ENCODE measurements at regions not wholly inside any gene's neighbourhood (a gene's known extent, or its start where the extent isn't known, plus 50 kb on each side); places are given as distances from the start of the nearest gene placed in this dataset.

GRCh38 chr3:56983427-56983826 is 77.0 kb upstream of the SPATA12 start:
- DNase-seq = no peak

- no peak for DNase-seq
Observed at GRCh38 chr3:56981445-56982230, 78.8 kb upstream of the SPATA12 start.

DNA sequence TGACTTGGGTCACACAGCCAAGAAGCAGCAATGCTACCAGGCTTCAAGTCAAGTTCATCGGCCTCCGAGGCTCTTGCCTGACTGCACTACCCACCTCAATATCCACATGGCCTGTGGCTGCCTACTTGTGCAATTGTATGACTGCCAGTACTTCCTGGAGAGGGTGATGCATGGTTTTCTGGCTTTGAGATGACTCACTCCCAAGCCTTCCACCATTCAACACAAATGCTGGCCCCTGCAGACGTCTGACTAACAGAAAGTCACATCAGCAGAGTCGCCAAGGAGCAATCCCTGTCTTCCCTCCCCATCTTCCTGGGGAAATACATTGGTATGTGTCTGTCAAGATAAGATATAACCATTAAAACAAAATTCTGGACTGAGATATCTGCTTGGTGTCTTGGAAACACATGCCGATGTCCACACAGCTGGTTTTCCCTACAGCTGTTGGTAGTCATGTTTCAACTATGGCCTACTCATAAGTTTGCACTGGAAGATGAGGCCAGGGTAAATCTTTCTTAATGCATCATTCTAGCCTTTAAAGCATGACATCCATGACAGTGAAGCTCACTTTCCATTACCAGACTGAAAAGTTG is 79.6 kb upstream of the SPATA12 start:
- no peak for DNase-seq

- no peak for DNase-seq
Observed at GRCh38 chr3:56980243-56980642, 80.2 kb upstream of the SPATA12 start.

- no peak for DNase-seq
Observed at GRCh38 chr3:56979791-56980190, 80.7 kb upstream of the SPATA12 start.

- no peak for DNase-seq
Observed at GRCh38 chr3:56977561-56977889, 82.9 kb upstream of the SPATA12 start.

DNA sequence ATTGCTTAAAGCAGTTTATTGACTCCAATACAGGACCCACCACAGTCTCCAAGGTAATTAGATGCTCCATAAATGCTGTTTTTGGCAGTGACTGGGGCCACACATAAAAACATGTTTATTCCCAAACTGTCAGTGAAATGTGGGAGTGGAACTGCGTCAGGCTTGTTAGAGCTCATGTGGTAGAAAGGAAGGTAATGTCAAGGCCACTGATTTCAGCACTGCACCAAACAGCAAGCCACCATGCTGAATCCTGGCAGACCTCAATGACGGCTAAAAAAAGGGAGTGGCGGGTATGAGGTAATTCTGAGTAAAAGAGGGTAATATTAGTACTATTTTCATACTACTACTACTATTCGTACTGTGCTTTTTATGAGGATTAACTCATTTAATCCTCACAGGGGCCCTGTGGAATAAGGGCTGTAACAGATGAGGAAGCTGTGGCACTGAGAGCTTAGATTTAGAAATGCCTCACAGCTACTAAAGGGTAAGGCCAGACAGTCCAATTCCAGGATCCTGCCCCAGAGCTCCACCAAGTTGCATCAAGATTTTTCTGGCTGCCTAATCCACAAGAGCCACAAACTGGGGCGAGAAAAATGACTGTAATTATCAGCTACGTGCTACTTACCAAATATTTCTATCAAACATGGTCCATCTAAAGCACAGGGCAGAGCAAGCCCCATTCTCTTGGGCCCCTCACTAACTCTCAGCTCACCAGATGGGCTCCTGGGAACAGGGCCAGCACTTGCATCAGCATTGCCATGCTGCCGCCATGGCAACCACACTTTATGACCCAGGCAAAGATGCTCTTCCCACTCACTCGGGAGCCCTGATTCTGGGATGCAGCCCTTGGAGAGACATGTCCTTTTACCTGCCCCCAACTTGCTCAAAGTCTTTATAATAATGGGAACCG is 83.6 kb upstream of the SPATA12 start:
- peak; percentile 38 for DNase-seq

DNA sequence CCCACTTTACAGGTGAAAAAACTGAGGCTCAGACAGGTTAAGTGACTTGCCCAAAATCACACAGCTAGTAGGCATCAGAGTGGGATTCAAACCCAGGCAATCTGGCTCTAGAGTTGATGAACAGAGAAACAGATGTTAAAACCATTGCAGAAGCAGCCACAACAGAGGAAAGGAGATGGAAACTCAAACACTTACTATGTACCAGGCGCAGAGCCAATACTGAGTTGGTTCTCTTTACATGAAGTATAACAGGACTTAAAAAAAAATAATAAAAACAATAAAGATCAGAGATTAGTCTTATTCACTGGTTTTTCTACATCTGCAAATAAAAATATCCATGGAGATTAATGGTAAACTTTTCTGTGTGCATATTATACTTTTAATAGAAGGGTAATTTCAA is 84.9 kb upstream of the SPATA12 start:
- no peak for DNase-seq

DNA sequence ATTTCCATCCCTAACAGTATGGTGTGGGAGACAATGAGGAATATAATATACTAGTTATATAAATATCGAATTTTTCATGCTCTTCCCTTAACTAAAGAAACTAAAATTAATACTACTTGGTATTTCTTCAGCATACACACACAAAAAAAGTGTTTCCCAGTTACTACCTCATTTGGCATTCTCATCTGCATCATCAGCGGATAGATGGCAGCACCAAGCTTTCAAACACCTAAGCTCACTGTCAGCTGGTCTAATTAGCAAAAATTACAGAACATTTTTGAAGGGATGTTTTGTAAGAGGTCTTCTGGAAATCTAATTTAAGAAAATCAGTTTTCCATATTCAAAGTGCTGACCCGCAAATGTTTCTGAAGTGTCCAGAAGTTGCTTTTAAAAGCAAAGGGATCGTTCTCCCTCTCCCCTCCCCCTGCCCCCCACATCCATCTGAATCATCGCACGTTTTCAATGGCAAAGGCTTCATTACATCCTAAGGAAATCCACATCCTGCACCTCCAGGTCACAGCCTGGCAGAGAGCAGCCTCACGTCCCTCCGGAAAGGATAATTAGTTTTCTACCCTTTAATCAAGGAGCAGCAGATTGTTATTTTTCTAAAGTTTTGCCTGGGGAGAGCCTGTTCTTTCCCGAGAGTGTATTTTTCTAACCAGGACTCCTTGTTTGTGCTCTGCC is 86.1 kb upstream of the SPATA12 start:
- DNase-seq = no peak

- no peak for DNase-seq
Observed at GRCh38 chr3:56971816-56972215, 88.6 kb upstream of the SPATA12 start.

GRCh38 chr3:56971261-56971660 is 89.2 kb upstream of the SPATA12 start:
- no peak for DNase-seq

GRCh38 chr3:56970461-56970879 is 90.0 kb upstream of the SPATA12 start:
- no peak for DNase-seq

GRCh38 chr3:56969851-56970250 is 90.6 kb upstream of the SPATA12 start:
- DNase-seq = no peak

- no peak for DNase-seq
Observed at GRCh38 chr3:56966509-56966908, 94.0 kb upstream of the SPATA12 start.

DNA sequence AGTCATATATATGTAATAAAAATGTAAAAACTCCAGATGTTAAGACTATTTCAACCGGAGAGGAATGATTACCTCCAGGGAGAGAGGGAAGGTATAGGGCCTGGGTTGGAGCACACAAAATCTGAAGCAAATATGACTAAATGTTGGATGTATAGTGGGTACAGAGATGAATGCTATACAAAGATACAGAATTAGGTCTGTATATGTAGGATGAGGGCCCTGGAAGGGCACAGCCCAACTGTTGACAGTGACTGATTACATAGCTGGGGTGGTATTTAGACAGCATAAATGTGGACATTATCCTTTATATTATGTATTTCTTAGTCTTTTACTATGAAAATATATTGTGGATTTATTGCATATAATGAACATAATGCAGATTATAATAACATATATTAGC is 94.4 kb upstream of the SPATA12 start:
- DNase-seq = no peak

DNA sequence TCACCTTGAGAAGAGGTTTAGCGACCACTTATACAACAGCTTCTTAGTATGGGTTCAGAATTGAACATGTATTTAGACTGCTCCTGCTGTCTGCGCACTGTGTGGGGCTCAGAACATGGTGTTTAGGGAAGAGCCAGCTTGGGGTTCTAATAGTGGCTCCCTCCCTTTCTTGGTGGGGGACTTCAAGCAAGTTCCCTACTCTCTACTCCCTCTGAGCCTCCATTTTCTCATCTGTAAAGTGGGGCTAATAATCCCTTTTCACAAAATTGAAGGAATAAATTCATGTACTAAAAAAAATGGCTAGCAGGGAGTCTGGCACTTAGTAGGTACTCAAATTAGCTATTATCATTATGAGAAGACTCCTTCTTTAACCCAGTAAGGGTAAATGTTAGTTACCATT is 97.5 kb upstream of the SPATA12 start:
- no peak for DNase-seq

DNA sequence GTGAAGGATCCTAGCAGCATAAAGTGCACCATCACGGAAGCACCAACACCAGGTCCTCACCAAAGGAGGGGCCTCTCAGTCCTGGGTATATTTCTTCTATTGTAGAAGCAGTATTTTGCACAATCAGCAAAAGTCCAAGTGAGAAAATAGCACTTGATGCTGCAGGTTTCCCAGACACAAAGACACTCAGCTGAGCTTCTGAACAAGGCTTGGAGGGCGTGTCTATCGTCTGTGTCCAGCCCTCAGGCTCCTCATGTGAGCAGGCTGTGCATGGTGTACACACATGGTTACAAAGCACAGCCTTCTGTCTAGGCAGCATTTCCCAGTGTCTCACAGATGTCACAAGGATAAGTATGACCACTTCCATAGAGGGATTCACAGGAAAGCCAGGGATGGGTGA is 98.3 kb upstream of the SPATA12 start:
- peak; percentile 15 for DNase-seq

- no peak for DNase-seq
Observed at GRCh38 chr3:56960234-56960917, 100.1 kb upstream of the SPATA12 start.

- DNase-seq = no peak
Observed at GRCh38 chr3:56958879-56959278, 101.6 kb upstream of the SPATA12 start.

DNA sequence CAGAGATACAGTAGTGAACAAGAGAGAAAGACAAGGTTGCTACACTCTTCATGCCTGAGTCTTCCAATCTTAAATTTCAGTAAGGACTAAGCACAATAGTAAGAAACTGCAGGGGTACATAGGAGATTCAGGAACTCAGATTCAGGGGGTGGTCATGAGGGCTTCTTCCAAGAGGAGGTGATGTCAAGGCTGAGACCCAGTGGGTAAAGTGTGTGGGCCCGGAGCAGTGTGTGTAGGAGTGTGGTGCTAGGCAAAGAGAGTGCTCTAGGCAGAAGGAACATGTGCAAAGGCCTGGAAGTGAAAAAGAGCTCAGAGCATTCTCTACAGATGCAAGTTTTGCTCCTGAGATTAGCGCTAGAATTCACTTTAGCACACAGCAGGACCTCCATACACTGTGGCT is 102.9 kb upstream of the SPATA12 start:
- DNase-seq = no peak

DNA sequence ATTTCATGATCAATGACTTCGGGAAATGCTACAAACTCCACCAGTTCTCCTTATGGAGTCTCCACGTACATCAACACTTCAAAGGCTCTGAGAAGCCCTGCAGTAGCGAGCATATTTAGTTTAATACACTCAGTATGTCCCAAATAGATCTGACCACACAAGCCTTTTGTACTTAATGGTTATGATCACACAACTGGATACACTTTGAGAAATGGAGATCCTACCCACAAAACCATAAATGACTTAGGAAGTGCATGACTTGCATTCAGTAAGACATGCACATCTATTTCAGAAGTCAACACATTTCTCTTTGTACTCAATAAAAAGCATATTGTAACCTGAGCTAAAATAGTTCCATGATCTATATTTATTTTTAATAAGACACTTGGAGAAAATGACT is 103.6 kb upstream of the SPATA12 start:
- DNase-seq = no peak

DNA sequence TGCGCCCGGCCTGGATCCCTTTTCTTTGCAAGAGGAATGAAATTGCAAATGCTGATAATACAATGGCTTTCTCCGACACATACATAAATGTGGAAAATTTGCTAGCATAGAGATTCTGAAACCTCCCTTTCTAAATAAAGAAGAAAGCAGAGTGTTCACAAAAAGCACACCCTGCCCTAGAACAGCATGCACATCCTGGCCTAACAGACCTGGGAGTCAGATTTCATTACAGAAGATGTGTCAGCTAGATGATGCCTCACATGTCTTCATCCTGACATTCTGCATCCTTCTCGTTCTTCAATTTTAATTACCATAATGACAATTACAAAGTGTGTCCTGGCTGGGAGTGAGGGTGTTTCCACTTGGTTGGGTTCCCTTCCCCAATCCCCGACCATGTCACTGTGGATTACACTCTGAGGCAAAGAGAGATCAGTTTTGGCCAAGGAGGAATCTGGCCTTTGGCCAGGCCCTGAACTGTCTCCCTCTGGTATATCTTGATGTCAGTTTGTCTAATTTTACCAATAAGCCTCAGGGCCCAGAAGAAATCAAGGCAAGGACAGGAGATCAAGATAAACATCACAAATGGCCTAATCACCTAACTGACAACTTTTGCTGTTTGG is 104.9 kb upstream of the SPATA12 start:
- DNase-seq = no peak
